Fibroblast of mammary gland (primary cell): ENCODE measurements at regions not wholly inside any gene's neighbourhood (a gene's known extent, or its start where the extent isn't known, plus 50 kb on each side); places are given as distances from the start of the nearest gene placed in this dataset.

Source experiments
- DNase-seq: peaks from one replicate; pipeline ENCODE4 v3.0.0-alpha.2; 2010; ENCODE audit warnings: low read depth
- H3K4me3 ChIP-seq: 2 replicates; pipeline ENCODE4 v1.5.1; 2011; ENCODE audit warnings: low read depth, mild to moderate bottlenecking, low read length, moderate library complexity; ENCODE audit not compliant: control insufficient read depth
- CTCF ChIP-seq: conservative IDR thresholded peaks from 2 replicates; pipeline ENCODE4 v1.5.1; 2011; ENCODE audit warnings: low read depth, low read length, inconsistent platforms; ENCODE audit not compliant: control insufficient read depth, insufficient read depth

- H3K4me3 ChIP-seq, result no peak overlapping the region
- TF ChIP-seq CTCF, result peak; percentile 22
- peak; percentile 60 for DNase-seq
These were observed 229.6 kb upstream of the HTR2A start for GRCh38 chr13:47126432-47126831.

- no peak overlapping the region for H3K4me3 ChIP-seq
- no peak for TF ChIP-seq CTCF
- DNase-seq, result no peak
These were observed 224.4 kb upstream of the HTR2A start for GRCh38 chr13:47121092-47121763.

- no peak for TF ChIP-seq CTCF
- DNase-seq, result no peak
These were observed 223.4 kb upstream of the HTR2A start for GRCh38 chr13:47120282-47120681.

GRCh38 chr13:47119575-47120235 is 222.9 kb upstream of the HTR2A start:
- no peak for TF ChIP-seq CTCF
- DNase-seq, result no peak
- H3K4me3 ChIP-seq, result no peak overlapping the region

More at GRCh38 chr13:47120282-47120681, 223.4 kb upstream of the HTR2A start:
- H3K4me3 ChIP-seq, result no peak overlapping the region

GRCh38 chr13:47117268-47117667 is 220.4 kb upstream of the HTR2A start:
- no peak overlapping the region for H3K4me3 ChIP-seq
- no peak for TF ChIP-seq CTCF

GRCh38 chr13:47114030-47114429 is 217.2 kb upstream of the HTR2A start:
- DNase-seq, result peak; percentile 86
- TF ChIP-seq CTCF, result no peak
- H3K4me3 ChIP-seq, result no peak overlapping the region

More at GRCh38 chr13:47117268-47117667, 220.4 kb upstream of the HTR2A start:
- peak; percentile 85 for DNase-seq
